ENCODE measurements at regions not wholly inside any gene's neighbourhood (a gene's known extent, or its start where the extent isn't known, plus 50 kb on each side); places are given as distances from the start of the nearest gene placed in this dataset.

- TF ChIP-seq FOXP4 (CRISPR knock-in tag; IDR thresholded peaks at IDR 0.05) = no peak
- TF ChIP-seq CTCF (IDR thresholded peaks at IDR 0.05) = no peak
- TF ChIP-seq FOXK1 (CRISPR knock-in tag; IDR thresholded peaks at IDR 0.05) = no peak
- TF ChIP-seq SP1 (CRISPR knock-in tag; conservative IDR thresholded peaks at IDR 0.05) = no peak
Observed at GRCh38 chr6:95128439-95128838, 448.9 kb upstream of the MANEA start.

Measured in WTC11 (cell line).